ENCODE measurements at regions not wholly inside any gene's neighbourhood (a gene's known extent, or its start where the extent isn't known, plus 50 kb on each side); places are given as distances from the start of the nearest gene placed in this dataset.

DNA sequence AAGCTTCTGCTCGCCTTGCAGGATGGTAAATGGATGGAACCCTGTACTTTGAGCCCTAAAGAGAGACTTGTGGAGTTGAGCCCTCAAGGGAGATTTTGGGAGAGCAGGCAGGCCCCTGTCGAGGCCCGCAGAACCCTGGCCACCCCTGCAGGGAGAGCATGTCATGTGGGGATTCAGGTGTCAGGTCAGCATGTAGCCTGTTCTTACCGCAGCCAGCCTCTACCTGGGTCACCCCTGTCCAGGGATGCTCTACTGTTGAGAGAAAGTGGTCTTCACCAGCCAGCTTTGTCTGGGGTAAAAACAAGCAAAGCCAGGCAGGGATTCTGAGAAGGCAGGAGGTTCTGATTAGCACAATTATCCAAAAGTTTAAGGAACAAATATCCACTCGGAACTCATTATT lies 55.6 kb upstream of the PROKR2 start:
- Mint-ChIP-seq H3K27ac (no peak overlapping the region), H3K27me3 (ENCODE audit: low read depth, poor library complexity) (peaks cover 3% of the 10 kb centered on the region), H3K4me3 (no peak overlapping the region), H3K9me3 (peaks cover 6% of the 10 kb centered on the region), H3K4me1 (no peaks in the 10 kb centered on the region), H3K36me3 (ENCODE audit: low read depth) (no peaks in the 10 kb centered on the region)
- TF ChIP-seq, protein P1, sequence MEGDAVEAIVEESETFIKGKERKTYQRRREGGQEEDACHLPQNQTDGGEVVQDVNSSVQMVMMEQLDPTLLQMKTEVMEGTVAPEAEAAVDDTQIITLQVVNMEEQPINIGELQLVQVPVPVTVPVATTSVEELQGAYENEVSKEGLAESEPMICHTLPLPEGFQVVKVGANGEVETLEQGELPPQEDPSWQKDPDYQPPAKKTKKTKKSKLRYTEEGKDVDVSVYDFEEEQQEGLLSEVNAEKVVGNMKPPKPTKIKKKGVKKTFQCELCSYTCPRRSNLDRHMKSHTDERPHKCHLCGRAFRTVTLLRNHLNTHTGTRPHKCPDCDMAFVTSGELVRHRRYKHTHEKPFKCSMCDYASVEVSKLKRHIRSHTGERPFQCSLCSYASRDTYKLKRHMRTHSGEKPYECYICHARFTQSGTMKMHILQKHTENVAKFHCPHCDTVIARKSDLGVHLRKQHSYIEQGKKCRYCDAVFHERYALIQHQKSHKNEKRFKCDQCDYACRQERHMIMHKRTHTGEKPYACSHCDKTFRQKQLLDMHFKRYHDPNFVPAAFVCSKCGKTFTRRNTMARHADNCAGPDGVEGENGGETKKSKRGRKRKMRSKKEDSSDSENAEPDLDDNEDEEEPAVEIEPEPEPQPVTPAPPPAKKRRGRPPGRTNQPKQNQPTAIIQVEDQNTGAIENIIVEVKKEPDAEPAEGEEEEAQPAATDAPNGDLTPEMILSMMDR (IDR thresholded peaks at IDR 0.05): no peak
- no peak for DNase-seq

DNA sequence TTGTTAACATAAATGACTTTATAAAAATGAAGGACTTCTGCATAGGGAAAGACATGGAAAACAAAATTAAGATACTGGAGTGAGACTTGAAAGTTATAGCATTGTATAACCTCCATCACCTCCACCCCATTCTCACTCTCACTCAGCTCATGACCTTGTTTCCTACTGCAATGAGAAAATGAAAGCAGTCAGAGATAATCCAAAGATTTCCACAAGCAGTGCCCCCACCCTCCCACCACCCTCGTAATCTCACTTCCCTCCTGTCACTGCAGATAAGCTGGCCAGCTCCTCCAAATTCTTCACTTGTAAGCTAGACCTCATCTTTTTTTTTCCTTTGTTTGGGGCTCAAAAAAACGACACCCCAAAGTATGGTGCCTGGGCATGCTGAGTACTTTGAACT lies 52.9 kb upstream of the PROKR2 start:
- no peak for DNase-seq
- H3K27ac Mint-ChIP-seq: no peak overlapping the region
- H3K27me3 Mint-ChIP-seq (ENCODE audit: low read depth, poor library complexity): peaks cover 3% of the 10 kb centered on the region
- TF ChIP-seq, protein P1 (IDR thresholded peaks at IDR 0.05): no peak
- no peak overlapping the region for H3K4me3 Mint-ChIP-seq
- no peaks in the 10 kb centered on the region for H3K4me1 Mint-ChIP-seq
- peaks cover 30% of the 10 kb centered on the region for H3K9me3 Mint-ChIP-seq
- no peaks in the 10 kb centered on the region for H3K36me3 Mint-ChIP-seq (ENCODE audit: low read depth)

Measured in nephron progenitor cell (in vitro differentiated cells).